ENCODE measurements at regions not wholly inside any gene's neighbourhood (a gene's known extent, or its start where the extent isn't known, plus 50 kb on each side); places are given as distances from the start of the nearest gene placed in this dataset.

- Histone ChIP-seq H2AFZ (ENCODE audit: low read length) (no peak overlapping the region), H4K20me1 (ENCODE audit: insufficient read depth, low read depth, low read length) (no peaks in the 10 kb centered on the region)
Measured at GRCh38 chr9:81417941-81418340, 271.4 kb downstream of the TLE1 start.

GRCh38 chr9:81417299-81417675 lies 272.1 kb downstream of the TLE1 start:
- no peak overlapping the region for H3K9ac ChIP-seq (ENCODE audit: low read length)
- H3K27ac ChIP-seq (ENCODE audit: low read length): no peak overlapping the region
- no peak overlapping the region for H3K4me3 ChIP-seq (ENCODE audit: low read length)
- no peaks in the 10 kb centered on the region for H3K36me3 ChIP-seq (ENCODE audit: insufficient read depth, low read length)
- no peak overlapping the region for H2AFZ ChIP-seq (ENCODE audit: low read length)
- H3K9me3 ChIP-seq (ENCODE audit: low read length): peaks cover 17% of the 10 kb centered on the region
- no peaks in the 10 kb centered on the region for H4K20me1 ChIP-seq (ENCODE audit: insufficient read depth, low read depth, low read length)
- H3K9me2 ChIP-seq (replicated peaks; ENCODE audit: insufficient read depth, low read length): no peaks in the 10 kb centered on the region
- no peaks in the 10 kb centered on the region for H3K79me2 ChIP-seq (ENCODE audit: low read length)
- H3K4me1 ChIP-seq (ENCODE audit: low read length): no peaks in the 10 kb centered on the region
- DNase-seq: no peak
- no peaks in the 10 kb centered on the region for H3K27me3 ChIP-seq (ENCODE audit: low read length)
- H3K4me2 ChIP-seq (ENCODE audit: low read depth, low read length, poor library complexity, severe bottlenecking): no peak overlapping the region

More at GRCh38 chr9:81417941-81418340, 271.4 kb downstream of the TLE1 start:
- Histone ChIP-seq H3K27me3 (ENCODE audit: low read length) (no peaks in the 10 kb centered on the region), H3K27ac (ENCODE audit: low read length) (no peak overlapping the region), H3K4me2 (ENCODE audit: low read depth, low read length, poor library complexity, severe bottlenecking) (no peak overlapping the region), H3K9ac (ENCODE audit: low read length) (no peak overlapping the region), H3K79me2 (ENCODE audit: low read length) (no peaks in the 10 kb centered on the region), H3K36me3 (ENCODE audit: insufficient read depth, low read length) (no peaks in the 10 kb centered on the region), H3K9me2 (replicated peaks; ENCODE audit: insufficient read depth, low read length) (no peaks in the 10 kb centered on the region), H3K4me1 (ENCODE audit: low read length) (no peaks in the 10 kb centered on the region), H3K4me3 (ENCODE audit: low read length) (no peak overlapping the region), H3K9me3 (ENCODE audit: low read length) (peaks cover 15% of the 10 kb centered on the region)
- no peak for DNase-seq

- DNase-seq: no peak
- Histone ChIP-seq H3K27me3 (ENCODE audit: low read length) (no peaks in the 10 kb centered on the region), H3K4me2 (ENCODE audit: low read depth, low read length, poor library complexity, severe bottlenecking) (no peak overlapping the region), H3K4me1 (ENCODE audit: low read length) (no peaks in the 10 kb centered on the region), H3K9me2 (replicated peaks; ENCODE audit: insufficient read depth, low read length) (no peaks in the 10 kb centered on the region), H3K9ac (ENCODE audit: low read length) (no peak overlapping the region), H3K79me2 (ENCODE audit: low read length) (no peaks in the 10 kb centered on the region), H2AFZ (ENCODE audit: low read length) (no peak overlapping the region), H3K4me3 (ENCODE audit: low read length) (no peak overlapping the region), H3K9me3 (ENCODE audit: low read length) (peaks cover 22% of the 10 kb centered on the region), H3K27ac (ENCODE audit: low read length) (no peak overlapping the region), H3K36me3 (ENCODE audit: insufficient read depth, low read length) (no peaks in the 10 kb centered on the region), H4K20me1 (ENCODE audit: insufficient read depth, low read depth, low read length) (no peaks in the 10 kb centered on the region)
Measured at GRCh38 chr9:81416476-81417298, 272.7 kb downstream of the TLE1 start.

GRCh38 chr9:81414836-81415235 lies 274.5 kb downstream of the TLE1 start:
- no peaks in the 10 kb centered on the region for H3K36me3 ChIP-seq (ENCODE audit: insufficient read depth, low read length)
- H2AFZ ChIP-seq (ENCODE audit: low read length): no peak overlapping the region
- H3K9ac ChIP-seq (ENCODE audit: low read length): no peak overlapping the region
- DNase-seq: no peak
- no peaks in the 10 kb centered on the region for H3K27me3 ChIP-seq (ENCODE audit: low read length)
- no peak overlapping the region for H3K4me2 ChIP-seq (ENCODE audit: low read depth, low read length, poor library complexity, severe bottlenecking)
- H3K79me2 ChIP-seq (ENCODE audit: low read length): no peaks in the 10 kb centered on the region
- H4K20me1 ChIP-seq (ENCODE audit: insufficient read depth, low read depth, low read length): no peaks in the 10 kb centered on the region
- H3K4me3 ChIP-seq (ENCODE audit: low read length): no peak overlapping the region
- no peak overlapping the region for H3K27ac ChIP-seq (ENCODE audit: low read length)
- no peaks in the 10 kb centered on the region for H3K9me2 ChIP-seq (replicated peaks; ENCODE audit: insufficient read depth, low read length)
- H3K4me1 ChIP-seq (ENCODE audit: low read length): no peaks in the 10 kb centered on the region
- H3K9me3 ChIP-seq (ENCODE audit: low read length): peaks cover 22% of the 10 kb centered on the region

- Histone ChIP-seq H3K27ac (ENCODE audit: low read length) (no peak overlapping the region), H3K79me2 (ENCODE audit: low read length) (no peaks in the 10 kb centered on the region), H2AFZ (ENCODE audit: low read length) (no peak overlapping the region), H4K20me1 (ENCODE audit: insufficient read depth, low read depth, low read length) (no peaks in the 10 kb centered on the region), H3K36me3 (ENCODE audit: insufficient read depth, low read length) (no peaks in the 10 kb centered on the region), H3K9ac (ENCODE audit: low read length) (no peak overlapping the region), H3K27me3 (ENCODE audit: low read length) (no peaks in the 10 kb centered on the region), H3K9me2 (replicated peaks; ENCODE audit: insufficient read depth, low read length) (no peaks in the 10 kb centered on the region), H3K9me3 (ENCODE audit: low read length) (peaks cover 22% of the 10 kb centered on the region), H3K4me1 (ENCODE audit: low read length) (no peaks in the 10 kb centered on the region), H3K4me3 (ENCODE audit: low read length) (no peak overlapping the region), H3K4me2 (ENCODE audit: low read depth, low read length, poor library complexity, severe bottlenecking) (no peak overlapping the region)
- DNase-seq: no peak
Measured at GRCh38 chr9:81411961-81412360, 277.4 kb downstream of the TLE1 start.

- DNase-seq: no peak
- Histone ChIP-seq H3K4me2 (ENCODE audit: low read depth, low read length, poor library complexity, severe bottlenecking) (no peak overlapping the region), H3K9me3 (ENCODE audit: low read length) (peaks cover 21% of the 10 kb centered on the region), H3K36me3 (ENCODE audit: insufficient read depth, low read length) (no peaks in the 10 kb centered on the region), H3K9ac (ENCODE audit: low read length) (no peak overlapping the region), H3K4me3 (ENCODE audit: low read length) (no peak overlapping the region), H4K20me1 (ENCODE audit: insufficient read depth, low read depth, low read length) (no peaks in the 10 kb centered on the region), H3K9me2 (replicated peaks; ENCODE audit: insufficient read depth, low read length) (no peaks in the 10 kb centered on the region), H3K79me2 (ENCODE audit: low read length) (no peaks in the 10 kb centered on the region), H3K27ac (ENCODE audit: low read length) (no peak overlapping the region), H2AFZ (ENCODE audit: low read length) (no peak overlapping the region), H3K4me1 (ENCODE audit: low read length) (no peaks in the 10 kb centered on the region), H3K27me3 (ENCODE audit: low read length) (no peaks in the 10 kb centered on the region)
Measured at GRCh38 chr9:81410201-81410600, 279.1 kb downstream of the TLE1 start.

GRCh38 chr9:81408951-81409350 lies 280.4 kb downstream of the TLE1 start:
- H3K4me2 ChIP-seq (ENCODE audit: low read depth, low read length, poor library complexity, severe bottlenecking): no peak overlapping the region
- H3K9ac ChIP-seq (ENCODE audit: low read length): no peak overlapping the region
- H3K9me2 ChIP-seq (replicated peaks; ENCODE audit: insufficient read depth, low read length): no peaks in the 10 kb centered on the region
- H3K4me3 ChIP-seq (ENCODE audit: low read length): no peak overlapping the region
- no peak overlapping the region for H2AFZ ChIP-seq (ENCODE audit: low read length)
- DNase-seq: no peak
- no peaks in the 10 kb centered on the region for H4K20me1 ChIP-seq (ENCODE audit: insufficient read depth, low read depth, low read length)
- peaks cover 27% of the 10 kb centered on the region for H3K9me3 ChIP-seq (ENCODE audit: low read length)
- H3K27ac ChIP-seq (ENCODE audit: low read length): no peak overlapping the region
- H3K79me2 ChIP-seq (ENCODE audit: low read length): no peaks in the 10 kb centered on the region
- no peaks in the 10 kb centered on the region for H3K4me1 ChIP-seq (ENCODE audit: low read length)
- H3K36me3 ChIP-seq (ENCODE audit: insufficient read depth, low read length): no peaks in the 10 kb centered on the region
- H3K27me3 ChIP-seq (ENCODE audit: low read length): no peaks in the 10 kb centered on the region

- H3K27ac ChIP-seq (ENCODE audit: low read length): no peak overlapping the region
- H3K9ac ChIP-seq (ENCODE audit: low read length): no peak overlapping the region
- no peak for DNase-seq
- H2AFZ ChIP-seq (ENCODE audit: low read length): no peak overlapping the region
- no peak overlapping the region for H3K4me2 ChIP-seq (ENCODE audit: low read depth, low read length, poor library complexity, severe bottlenecking)
- no peaks in the 10 kb centered on the region for H3K79me2 ChIP-seq (ENCODE audit: low read length)
- H3K36me3 ChIP-seq (ENCODE audit: insufficient read depth, low read length): no peaks in the 10 kb centered on the region
- no peaks in the 10 kb centered on the region for H3K9me2 ChIP-seq (replicated peaks; ENCODE audit: insufficient read depth, low read length)
- H3K4me3 ChIP-seq (ENCODE audit: low read length): no peak overlapping the region
- peaks cover 32% of the 10 kb centered on the region for H3K9me3 ChIP-seq (ENCODE audit: low read length)
- H3K4me1 ChIP-seq (ENCODE audit: low read length): no peaks in the 10 kb centered on the region
- no peaks in the 10 kb centered on the region for H4K20me1 ChIP-seq (ENCODE audit: insufficient read depth, low read depth, low read length)
- no peaks in the 10 kb centered on the region for H3K27me3 ChIP-seq (ENCODE audit: low read length)
Measured at GRCh38 chr9:81404931-81405598, 284.3 kb downstream of the TLE1 start.

Data from Karpas-422 (cell line).